GM21390 (cell line): ENCODE measurements at regions not wholly inside any gene's neighbourhood (a gene's known extent, or its start where the extent isn't known, plus 50 kb on each side); places are given as distances from the start of the nearest gene placed in this dataset.
"Not testable (repeated sequence)": the region's sequence is repeated elsewhere in the genome, so short reads cannot be mapped to it uniquely, and the experiment has no call there.

ENCODE experiments used
- ATAC-seq: cut with Tn5 transposase; IDR thresholded peaks from one replicate; pipeline ENCODE4 v1.9.1; 2021; ENCODE audit not compliant: unreplicated experiment

DNA sequence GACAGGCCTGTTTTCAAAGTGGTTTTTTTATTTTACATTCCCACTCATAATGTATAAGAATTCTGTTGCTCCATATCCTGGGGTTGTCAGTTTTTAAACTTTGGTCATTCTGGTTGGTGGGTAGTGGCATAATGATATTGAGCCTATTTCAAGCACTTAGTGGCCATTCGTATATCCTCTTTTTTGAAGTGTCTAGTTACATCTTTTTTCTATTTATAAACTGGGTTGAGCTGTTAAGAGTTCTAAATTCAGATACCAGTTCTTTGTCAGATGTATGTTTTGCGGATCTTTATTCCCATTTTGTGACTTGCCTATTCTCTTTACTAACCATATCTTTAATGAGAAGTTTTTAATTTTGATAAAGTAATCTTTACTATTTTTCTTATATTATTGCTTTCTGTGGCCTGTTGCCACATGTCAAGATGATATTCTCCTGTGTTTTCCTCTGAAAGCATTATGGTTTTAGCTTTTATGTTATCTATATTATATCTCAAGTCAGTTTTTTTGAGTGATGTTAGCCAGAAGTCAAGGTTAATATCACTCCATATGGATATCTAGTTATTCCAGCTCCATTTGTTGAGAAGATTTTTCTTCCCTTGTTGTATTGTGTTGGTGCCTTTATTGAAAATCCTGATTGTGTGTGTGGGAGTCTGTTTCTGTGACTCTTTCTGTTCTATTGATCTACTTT, 110.9 kb downstream of the FHIP1A start:
- no peak for ATAC-seq

DNA sequence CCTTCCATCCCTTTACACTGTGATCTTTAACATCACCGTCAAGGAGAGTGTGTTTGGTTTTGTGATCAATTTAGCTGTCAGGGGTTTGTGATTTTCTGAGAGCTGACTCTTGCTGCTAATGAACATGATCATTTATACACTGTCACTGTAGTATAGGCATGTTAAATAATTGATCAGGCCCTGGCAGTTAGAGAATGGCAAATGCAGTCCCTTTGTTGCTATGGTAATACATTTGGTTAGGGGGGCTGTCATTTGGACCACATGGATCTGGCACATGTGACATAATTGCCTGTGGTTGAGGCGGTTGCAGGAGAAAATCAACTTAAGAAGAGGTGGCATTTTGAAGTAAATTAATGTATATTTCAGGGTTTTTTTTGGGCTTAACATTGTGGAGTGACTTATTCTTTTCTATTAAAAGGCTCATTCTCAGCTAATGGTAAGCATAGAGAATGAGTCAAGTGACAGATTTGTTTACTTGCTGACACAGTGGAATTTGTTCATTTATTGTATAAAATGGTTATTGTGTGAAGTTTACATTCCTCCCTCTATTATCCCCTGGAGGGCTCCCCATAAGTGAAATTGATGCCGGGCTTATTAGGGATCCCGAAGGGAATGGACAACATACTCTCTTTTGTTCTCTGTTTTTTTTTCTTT, 114.0 kb downstream of the FHIP1A start:
- ATAC-seq = no peak

DNA sequence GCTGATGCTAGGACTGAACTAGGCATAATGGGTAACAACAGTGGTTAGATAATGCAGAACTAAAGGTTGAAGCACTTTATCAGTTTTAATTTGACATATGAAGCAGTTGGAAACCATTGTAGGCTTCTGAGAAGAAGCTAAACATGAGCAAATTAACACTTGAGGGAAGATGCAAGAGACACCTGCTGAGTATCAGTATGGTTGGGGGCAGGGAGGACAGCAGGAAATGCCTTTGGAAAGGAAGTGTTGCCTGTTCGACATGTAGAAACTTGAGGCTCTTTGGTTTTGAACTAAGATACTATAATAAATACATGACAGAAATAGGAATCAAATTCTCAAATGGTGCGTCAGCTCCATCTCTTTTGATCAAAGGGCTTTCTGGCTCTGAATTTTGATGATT, 115.6 kb downstream of the FHIP1A start:
- no peak for ATAC-seq

DNA sequence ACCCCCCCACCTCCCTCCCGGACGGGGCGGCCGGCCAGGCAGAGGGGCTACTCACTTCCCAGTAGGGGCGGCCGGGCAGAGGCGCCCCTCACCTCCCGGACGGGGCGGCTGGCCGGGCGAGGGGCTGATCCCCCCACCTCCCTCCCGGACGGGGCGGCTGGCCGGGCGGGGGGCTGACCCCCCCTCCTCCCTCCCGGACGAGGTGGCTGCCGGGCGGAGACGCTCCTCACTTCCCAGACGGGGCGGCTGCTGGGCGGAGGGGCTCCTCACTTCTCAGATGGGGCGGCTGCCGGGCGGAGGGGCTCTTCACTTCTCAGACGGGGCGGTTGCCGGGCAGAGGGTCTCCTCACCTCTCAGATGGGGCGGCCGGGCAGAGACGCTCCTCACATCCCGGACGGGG, 117.5 kb downstream of the FHIP1A start:
- not testable (repeated sequence) for ATAC-seq

GRCh38 chr4:151527699-151528098, 118.7 kb downstream of the FHIP1A start:
- ATAC-seq = no peak

GRCh38 chr4:151529187-151529586, 120.2 kb downstream of the FHIP1A start:
- no peak for ATAC-seq

GRCh38 chr4:151530230-151530629, 121.3 kb downstream of the FHIP1A start:
- no peak for ATAC-seq

DNA sequence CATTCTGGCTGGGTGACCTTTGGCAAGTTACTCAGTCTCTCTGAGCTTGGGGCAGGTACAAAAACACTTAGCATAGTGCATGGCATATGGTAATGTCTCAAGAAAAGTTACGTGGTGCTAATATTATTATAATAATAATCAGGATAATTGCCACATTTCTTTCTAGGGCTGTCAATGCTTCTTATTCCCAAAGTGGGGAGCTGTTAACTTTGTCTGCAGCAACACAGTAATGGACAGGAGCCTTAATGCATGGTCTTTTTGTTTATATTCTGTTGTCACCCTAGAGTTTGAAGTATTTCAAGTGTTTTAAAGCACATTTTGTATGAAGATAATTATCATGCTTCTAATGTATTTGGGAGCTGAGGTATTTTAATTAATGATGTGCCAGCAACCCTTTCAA, 121.8 kb downstream of the FHIP1A start:
- no peak for ATAC-seq

GRCh38 chr4:151532001-151532708, 123.2 kb downstream of the FHIP1A start:
- ATAC-seq = no peak

GRCh38 chr4:151534195-151534594, 125.2 kb downstream of the FHIP1A start:
- no peak for ATAC-seq

GRCh38 chr4:151535366-151535765, 126.4 kb downstream of the FHIP1A start:
- ATAC-seq = no peak

DNA sequence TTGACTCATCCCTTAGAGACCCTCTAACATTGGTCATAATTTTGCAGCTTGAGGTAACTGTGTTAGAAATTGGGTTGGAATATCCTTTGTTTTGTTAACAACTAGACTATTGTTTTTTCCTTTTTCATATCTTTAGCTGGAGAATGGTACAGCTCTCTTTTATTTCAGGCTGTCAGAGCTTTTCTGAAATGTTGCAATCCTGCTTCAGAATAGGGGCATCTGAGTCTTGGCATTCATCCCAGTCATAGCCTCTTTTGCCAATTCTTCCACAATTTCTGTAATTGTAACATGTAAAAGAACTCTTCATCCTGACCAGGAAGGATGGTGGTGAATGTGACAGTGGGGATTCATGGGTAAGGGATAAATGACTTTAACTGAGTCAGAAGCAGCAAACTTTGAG, 128.7 kb downstream of the FHIP1A start:
- no peak for ATAC-seq

DNA sequence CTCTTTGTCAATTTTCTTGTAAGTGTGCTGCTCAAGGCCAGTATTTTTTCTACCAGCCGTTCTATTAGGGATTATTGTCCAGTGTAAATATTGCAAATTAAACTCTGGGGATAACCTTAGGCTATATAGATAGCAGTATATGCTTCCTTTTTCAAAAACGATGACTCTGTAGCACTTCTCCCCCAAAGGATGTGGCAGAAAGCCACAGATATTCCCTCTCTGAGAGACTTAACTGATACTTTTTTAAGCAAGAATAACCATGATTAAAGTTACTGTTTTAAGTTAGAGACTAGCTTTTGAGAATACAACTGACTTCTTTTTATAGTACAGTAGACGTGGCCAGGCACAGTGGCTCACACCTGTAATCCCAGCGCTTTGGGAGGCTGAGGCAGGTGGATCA, 130.0 kb downstream of the FHIP1A start:
- no peak for ATAC-seq

- ATAC-seq = no peak
Measured at GRCh38 chr4:151540728-151541388, 131.9 kb downstream of the FHIP1A start.

DNA sequence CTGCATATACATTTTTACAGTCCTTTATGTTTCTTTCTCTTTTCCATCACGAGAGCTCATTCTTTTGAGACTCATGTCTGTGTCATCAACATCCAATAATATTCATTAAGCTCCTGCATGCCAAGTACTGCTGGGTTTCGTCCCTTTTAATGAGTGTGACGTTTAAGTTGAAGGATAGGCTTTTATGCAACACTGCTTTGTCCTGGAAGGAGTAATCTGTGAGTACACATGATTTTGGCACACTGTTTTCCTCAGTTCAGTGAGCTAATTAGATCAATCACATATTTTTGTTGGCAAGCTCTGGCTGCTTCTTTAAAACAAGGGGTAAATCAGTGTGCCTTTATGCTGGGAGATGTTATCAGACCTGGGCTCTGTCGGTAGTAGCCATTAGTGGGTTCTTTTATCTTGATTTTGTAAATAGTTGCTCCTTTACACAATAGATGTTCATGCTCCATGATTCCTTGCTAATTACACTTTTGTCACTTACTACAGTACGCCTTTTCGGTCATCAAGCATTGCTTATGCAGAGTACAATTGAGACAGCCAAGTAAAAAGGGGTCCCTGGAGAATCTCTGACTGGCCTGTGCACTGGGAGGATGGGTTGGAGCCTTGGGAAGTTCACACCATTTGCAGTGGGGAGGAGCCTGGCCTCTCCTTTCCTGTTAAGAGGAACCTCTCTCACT, 132.6 kb downstream of the FHIP1A start:
- ATAC-seq = no peak

- no peak for ATAC-seq
Measured at GRCh38 chr4:151548708-151549107, 139.7 kb downstream of the FHIP1A start.

GRCh38 chr4:151549378-151549777, 140.4 kb downstream of the FHIP1A start:
- ATAC-seq = not testable (repeated sequence)

- ATAC-seq = no peak
Measured at GRCh38 chr4:151553874-151554273, 144.9 kb downstream of the FHIP1A start.

DNA sequence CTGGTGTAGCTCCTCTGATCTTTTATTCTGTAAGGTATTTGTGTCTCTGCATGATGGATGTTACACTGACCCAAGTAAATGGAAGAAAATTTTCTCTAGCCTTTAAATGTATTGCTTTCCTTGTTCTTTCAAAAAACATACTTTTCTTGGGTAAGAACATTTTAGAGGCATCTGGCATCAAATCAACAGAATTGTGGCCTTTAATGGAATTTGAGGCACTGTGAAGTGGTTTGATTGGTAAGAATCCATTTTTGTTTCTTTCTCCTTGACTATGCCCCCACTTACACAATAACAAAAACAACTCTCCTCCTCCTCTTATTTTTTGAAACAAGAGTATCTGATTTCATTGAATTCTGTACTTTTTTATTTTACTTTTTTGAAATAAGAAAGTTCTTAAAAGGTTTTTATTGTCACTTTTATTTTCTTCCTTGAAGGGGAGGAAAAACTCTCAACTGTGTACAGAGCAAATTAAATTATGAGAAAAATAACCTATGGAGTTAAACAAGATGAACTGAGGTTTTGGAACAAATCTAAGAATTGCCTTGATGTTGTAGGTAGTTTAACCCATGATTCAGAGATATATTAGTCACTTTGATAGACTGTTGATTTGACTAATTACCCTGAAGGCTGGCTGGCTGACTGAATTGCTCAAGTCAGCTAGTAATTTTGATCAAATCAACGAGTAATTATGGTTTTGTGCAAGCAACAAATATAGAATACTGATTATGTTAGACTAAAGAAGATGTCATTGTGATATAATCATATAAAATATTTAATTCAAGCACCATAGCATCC, 146.4 kb downstream of the FHIP1A start:
- ATAC-seq = no peak

DNA sequence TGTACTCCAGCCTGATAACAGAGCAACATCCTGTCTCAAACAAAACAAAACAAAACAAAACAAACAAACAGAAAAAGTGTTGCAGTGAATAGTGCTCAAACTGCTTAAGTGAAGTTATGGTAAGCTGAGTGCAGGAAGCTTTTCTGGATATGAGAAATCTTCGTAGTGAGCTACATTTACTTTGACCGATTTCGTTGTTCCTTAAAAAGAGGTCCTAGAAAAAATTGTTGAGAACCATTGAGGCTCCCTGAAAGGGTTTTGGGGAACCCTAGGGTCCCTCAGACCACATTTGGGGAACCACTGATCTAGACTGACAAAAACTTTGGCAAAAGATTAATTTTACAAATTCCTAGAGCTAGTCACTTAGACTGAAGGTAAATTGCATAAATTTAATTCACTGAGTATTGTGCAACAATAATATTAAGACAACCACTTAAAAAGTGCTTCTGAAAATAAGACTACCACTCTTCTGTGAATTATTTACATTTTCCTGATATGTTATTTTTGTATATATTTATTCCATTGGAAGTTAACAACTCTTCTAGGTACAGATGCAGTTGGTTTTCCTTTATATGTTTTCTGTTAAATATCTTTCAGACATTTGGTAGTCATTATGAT, 149.6 kb downstream of the FHIP1A start:
- no peak for ATAC-seq
